ENCODE measurements at regions not wholly inside any gene's neighbourhood (a gene's known extent, or its start where the extent isn't known, plus 50 kb on each side); places are given as distances from the start of the nearest gene placed in this dataset.
"Not testable (repeated sequence)": the region's sequence is repeated elsewhere in the genome, so short reads cannot be mapped to it uniquely, and the experiment has no call there.

GRCh38 chr4:124167602-124168001, 544.9 kb downstream of the ANKRD50 start:
- Histone ChIP-seq H3K4ac (ENCODE audit: low read length) (no peak overlapping the region), H3K18ac (ENCODE audit: low read length) (no peak overlapping the region), H2BK12ac (ENCODE audit: low read length) (no peak overlapping the region), H3K9ac (ENCODE audit: low read depth, low read length, poor library complexity) (no peak overlapping the region), H3K36me3 (replicated peaks in 1 of 2; ENCODE audit: control insufficient read depth in 2 of 2, insufficient read depth in 2 of 2, low read length in 2 of 2) (no peaks in the 10 kb centered on the region), H3K4me2 (ENCODE audit: insufficient read depth, low read length, poor library complexity, severe bottlenecking) (no peak overlapping the region), H3K23ac (ENCODE audit: low read depth, low read length, poor library complexity) (no peak overlapping the region), H2BK5ac (ENCODE audit: low read length) (no peak overlapping the region), H3K4me1 (ENCODE audit: control insufficient read depth in 2 of 2, insufficient read depth in 1 of 2, low read depth in 1 of 2, low read length in 2 of 2) (no peaks in the 10 kb centered on the region), H2AK5ac (ENCODE audit: low read depth, low read length) (no peak overlapping the region), H3K14ac (ENCODE audit: low read length) (no peak overlapping the region), H4K8ac (ENCODE audit: low read depth, low read length) (no peak overlapping the region), H3K4me3 (ENCODE audit: low read length in 2 of 2) (no peak overlapping the region), H2BK120ac (ENCODE audit: low read depth, low read length) (no peak overlapping the region), H2BK15ac (ENCODE audit: low read length) (no peak overlapping the region), H4K91ac (ENCODE audit: low read depth, low read length, poor library complexity) (no peak overlapping the region), H3K79me1 (ENCODE audit: low read depth, low read length) (no peaks in the 10 kb centered on the region), H3K27ac (replicated peaks; ENCODE audit: low read length) (no peak overlapping the region), H3K9me3 (replicated peaks in 1 of 2; ENCODE audit: control insufficient read depth in 2 of 2, insufficient read depth in 1 of 2, low read depth in 1 of 2, low read length in 2 of 2) (peaks cover 0 to 6% of the 10 kb centered on the region in 2 donors), H2AFZ (ENCODE audit: low read length) (peak overlapping the region; percentile 0), H3K27me3 (ENCODE audit: control insufficient read depth in 3 of 3, insufficient read depth in 3 of 3, low read depth in 1 of 3, low read length in 3 of 3) (no peaks in the 10 kb centered on the region)
- no CpG with 5 or more reads among the region's 2 CpGs for WGBS, 2 donors (ENCODE audit: extremely low coverage in 2 of 2, insufficient read length in 2 of 2, insufficient replicate concordance in 1 of 2)
- DNase-seq (ENCODE audit: low spot score) = no peak

- H2BK120ac ChIP-seq (ENCODE audit: low read depth, low read length); H3K27ac ChIP-seq (replicated peaks; ENCODE audit: low read length); H3K79me1 ChIP-seq (ENCODE audit: low read depth, low read length); H4K8ac ChIP-seq (ENCODE audit: low read depth, low read length); H2BK5ac ChIP-seq (ENCODE audit: low read length); H2BK12ac ChIP-seq (ENCODE audit: low read length); H3K4ac ChIP-seq (ENCODE audit: low read length); H2AFZ ChIP-seq (ENCODE audit: low read length); H3K14ac ChIP-seq (ENCODE audit: low read length); H2BK15ac ChIP-seq (ENCODE audit: low read length); H3K27me3 ChIP-seq (ENCODE audit: control insufficient read depth in 3 of 3, insufficient read depth in 3 of 3, low read depth in 1 of 3, low read length in 3 of 3); H3K4me3 ChIP-seq (ENCODE audit: low read length in 2 of 2); H4K91ac ChIP-seq (ENCODE audit: low read depth, low read length, poor library complexity); H3K36me3 ChIP-seq (replicated peaks in 1 of 2; ENCODE audit: control insufficient read depth in 2 of 2, insufficient read depth in 2 of 2, low read length in 2 of 2); H3K9ac ChIP-seq (ENCODE audit: low read depth, low read length, poor library complexity); H3K4me1 ChIP-seq (ENCODE audit: control insufficient read depth in 2 of 2, insufficient read depth in 1 of 2, low read depth in 1 of 2, low read length in 2 of 2); H3K4me2 ChIP-seq (ENCODE audit: insufficient read depth, low read length, poor library complexity, severe bottlenecking); DNase-seq (ENCODE audit: low spot score); H3K23ac ChIP-seq (ENCODE audit: low read depth, low read length, poor library complexity); H3K18ac ChIP-seq (ENCODE audit: low read length); H2AK5ac ChIP-seq (ENCODE audit: low read depth, low read length); H3K9me3 ChIP-seq (replicated peaks in 1 of 2; ENCODE audit: control insufficient read depth in 2 of 2, insufficient read depth in 1 of 2, low read depth in 1 of 2, low read length in 2 of 2): not testable (repeated sequence)
- no CpG with 5 or more reads among the region's 1 CpG for WGBS, 2 donors (ENCODE audit: extremely low coverage in 2 of 2, insufficient read length in 2 of 2, insufficient replicate concordance in 1 of 2)
These were observed 543.0 kb downstream of the ANKRD50 start for GRCh38 chr4:124169524-124169923.

GRCh38 chr4:124173912-124174311, 538.6 kb downstream of the ANKRD50 start:
- H3K79me1 ChIP-seq (ENCODE audit: low read depth, low read length) = no peaks in the 10 kb centered on the region
- no peak overlapping the region for H3K4me3 ChIP-seq (ENCODE audit: low read length in 2 of 2)
- H3K27ac ChIP-seq (replicated peaks; ENCODE audit: low read length) = no peak overlapping the region
- H3K9ac ChIP-seq (ENCODE audit: low read depth, low read length, poor library complexity) = no peak overlapping the region
- H2BK12ac ChIP-seq (ENCODE audit: low read length) = no peak overlapping the region
- no CpG with 5 or more reads among the region's 2 CpGs for WGBS, 2 donors (ENCODE audit: extremely low coverage in 2 of 2, insufficient read length in 2 of 2, insufficient replicate concordance in 1 of 2)
- no peak overlapping the region for H2AFZ ChIP-seq (ENCODE audit: low read length)
- no peaks in the 10 kb centered on the region for H3K4me1 ChIP-seq (ENCODE audit: control insufficient read depth in 2 of 2, insufficient read depth in 1 of 2, low read depth in 1 of 2, low read length in 2 of 2)
- no peak overlapping the region for H3K4me2 ChIP-seq (ENCODE audit: insufficient read depth, low read length, poor library complexity, severe bottlenecking)
- no peak for DNase-seq (ENCODE audit: low spot score)
- H2BK5ac ChIP-seq (ENCODE audit: low read length) = no peak overlapping the region
- H4K8ac ChIP-seq (ENCODE audit: low read depth, low read length) = no peak overlapping the region
- peaks cover 0 to 3% of the 10 kb centered on the region in 2 donors for H3K9me3 ChIP-seq (replicated peaks in 1 of 2; ENCODE audit: control insufficient read depth in 2 of 2, insufficient read depth in 1 of 2, low read depth in 1 of 2, low read length in 2 of 2)
- H3K27me3 ChIP-seq (ENCODE audit: control insufficient read depth in 3 of 3, insufficient read depth in 3 of 3, low read depth in 1 of 3, low read length in 3 of 3) = no peaks in the 10 kb centered on the region
- no peak overlapping the region for H2BK120ac ChIP-seq (ENCODE audit: low read depth, low read length)
- no peak overlapping the region for H3K23ac ChIP-seq (ENCODE audit: low read depth, low read length, poor library complexity)
- H2AK5ac ChIP-seq (ENCODE audit: low read depth, low read length) = no peak overlapping the region
- no peak overlapping the region for H2BK15ac ChIP-seq (ENCODE audit: low read length)
- H3K36me3 ChIP-seq (replicated peaks in 1 of 2; ENCODE audit: control insufficient read depth in 2 of 2, insufficient read depth in 2 of 2, low read length in 2 of 2) = no peaks in the 10 kb centered on the region
- no peak overlapping the region for H4K91ac ChIP-seq (ENCODE audit: low read depth, low read length, poor library complexity)
- no peak overlapping the region for H3K14ac ChIP-seq (ENCODE audit: low read length)
- H3K4ac ChIP-seq (ENCODE audit: low read length) = no peak overlapping the region
- no peak overlapping the region for H3K18ac ChIP-seq (ENCODE audit: low read length)

DNA sequence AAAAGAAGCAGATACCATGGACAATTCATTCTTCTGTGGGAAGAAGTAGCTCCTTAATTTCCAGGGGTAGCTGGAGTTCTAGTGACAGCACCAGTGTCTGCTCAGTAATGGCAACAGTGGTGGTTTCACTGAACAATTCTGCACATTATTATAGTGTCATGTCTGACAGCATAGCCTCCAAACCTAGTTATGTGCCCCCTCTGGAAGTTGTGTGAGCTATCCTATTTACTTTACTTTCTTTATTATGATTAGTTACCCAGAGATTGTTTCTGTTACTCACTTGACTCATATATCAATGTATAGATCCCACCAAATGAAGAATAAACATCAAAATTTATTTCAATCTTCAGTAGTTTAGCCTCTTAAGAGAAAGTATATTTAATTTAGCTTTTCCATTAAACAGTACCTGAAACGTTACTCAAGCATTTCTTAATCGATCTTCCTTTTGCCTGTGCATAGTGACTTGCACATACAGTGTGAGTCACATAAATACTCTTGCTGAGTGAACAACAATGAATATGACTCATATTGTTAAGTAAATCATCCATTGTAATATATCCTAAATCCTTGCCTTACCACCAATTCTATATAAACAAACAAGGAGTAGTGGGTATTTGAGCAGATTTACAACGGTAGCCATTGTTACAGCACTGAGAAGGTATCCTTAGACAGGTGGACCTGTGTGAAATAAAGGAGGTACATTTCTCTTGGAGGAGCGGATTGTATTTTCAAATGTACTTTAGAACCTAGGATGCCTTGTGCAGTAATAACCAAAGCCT, 534.7 kb downstream of the ANKRD50 start:
- H3K23ac ChIP-seq (ENCODE audit: low read depth, low read length, poor library complexity) = no peak overlapping the region
- no peak overlapping the region for H2BK15ac ChIP-seq (ENCODE audit: low read length)
- H2AK5ac ChIP-seq (ENCODE audit: low read depth, low read length) = no peak overlapping the region
- H4K91ac ChIP-seq (ENCODE audit: low read depth, low read length, poor library complexity) = no peak overlapping the region
- no peak overlapping the region for H3K4ac ChIP-seq (ENCODE audit: low read length)
- H3K9ac ChIP-seq (ENCODE audit: low read depth, low read length, poor library complexity) = no peak overlapping the region
- no peaks in the 10 kb centered on the region for H3K79me1 ChIP-seq (ENCODE audit: low read depth, low read length)
- peaks cover 0 to 2% of the 10 kb centered on the region in 2 donors for H3K9me3 ChIP-seq (replicated peaks in 1 of 2; ENCODE audit: control insufficient read depth in 2 of 2, insufficient read depth in 1 of 2, low read depth in 1 of 2, low read length in 2 of 2)
- no peak for DNase-seq (ENCODE audit: low spot score)
- no CpG with 5 or more reads among the region's 4 CpGs for WGBS, 2 donors (ENCODE audit: extremely low coverage in 2 of 2, insufficient read length in 2 of 2, insufficient replicate concordance in 1 of 2)
- no peak overlapping the region for H4K8ac ChIP-seq (ENCODE audit: low read depth, low read length)
- no peaks in the 10 kb centered on the region for H3K36me3 ChIP-seq (replicated peaks in 1 of 2; ENCODE audit: control insufficient read depth in 2 of 2, insufficient read depth in 2 of 2, low read length in 2 of 2)
- H2BK120ac ChIP-seq (ENCODE audit: low read depth, low read length) = no peak overlapping the region
- no peak overlapping the region for H2BK5ac ChIP-seq (ENCODE audit: low read length)
- no peak overlapping the region for H2AFZ ChIP-seq (ENCODE audit: low read length)
- no peak overlapping the region for H3K4me2 ChIP-seq (ENCODE audit: insufficient read depth, low read length, poor library complexity, severe bottlenecking)
- no peak overlapping the region for H2BK12ac ChIP-seq (ENCODE audit: low read length)
- H3K4me1 ChIP-seq (ENCODE audit: control insufficient read depth in 2 of 2, insufficient read depth in 1 of 2, low read depth in 1 of 2, low read length in 2 of 2) = no peaks in the 10 kb centered on the region
- no peak overlapping the region for H3K18ac ChIP-seq (ENCODE audit: low read length)
- H3K4me3 ChIP-seq (ENCODE audit: low read length in 2 of 2) = no peak overlapping the region
- H3K27me3 ChIP-seq (ENCODE audit: control insufficient read depth in 3 of 3, insufficient read depth in 3 of 3, low read depth in 1 of 3, low read length in 3 of 3) = no peaks in the 10 kb centered on the region
- no peak overlapping the region for H3K14ac ChIP-seq (ENCODE audit: low read length)
- no peak overlapping the region for H3K27ac ChIP-seq (replicated peaks; ENCODE audit: low read length)
